Spleen (tissue), 11 donors: ENCODE measurements at regions not wholly inside any gene's neighbourhood (a gene's known extent, or its start where the extent isn't known, plus 50 kb on each side); places are given as distances from the start of the nearest gene placed in this dataset.

Experiments
- DNase-seq: peaks from one replicate; pipeline ENCODE4 v3.0.0-alpha.2; 2020
- H3K27ac ChIP-seq, 8 donors: fragments of 200-600 bp; sonication (generic) in 7 of 8; 1 replicate in 4 of 8; 2 replicates in 4 of 8; pipeline versions ENCODE4 v1.5.0 to v1.8.0; 2016 to 2021; ENCODE audit warnings: inconsistent platforms in 4 of 8, mild to moderate bottlenecking in 4 of 8, moderate library complexity in 1 of 8
- H3K27me3 ChIP-seq, 7 donors: fragments of 200-600 bp; sonication (generic) in 6 of 7; replicated peaks in 1 of 7; 1 replicate in 4 of 7; 2 replicates in 3 of 7; pipeline versions ENCODE4 v1.5.0 to v1.8.0; 2016 to 2021; ENCODE audit warnings: inconsistent platforms in 3 of 7, mild to moderate bottlenecking in 1 of 7
- H3K36me3 ChIP-seq, 6 donors: fragments of 200-600 bp; sonication (generic) in 5 of 6; 1 replicate in 4 of 6; 2 replicates in 2 of 6; pipeline versions ENCODE4 v1.5.0 to v1.8.0; 2016 to 2021; ENCODE audit warnings: inconsistent platforms in 2 of 6
- H3K4me1 ChIP-seq, 6 donors: fragments of 200-600 bp; sonication (generic) in 5 of 6; 1 replicate in 3 of 6; 2 replicates in 3 of 6; pipeline versions ENCODE4 v1.5.0 to v1.8.0; 2016 to 2021; ENCODE audit warnings: inconsistent platforms in 3 of 6
- H3K4me3 ChIP-seq, 8 donors: fragments of 200-600 bp; sonication (generic) in 7 of 8; 1 replicate in 4 of 8; 2 replicates in 4 of 8; pipeline versions ENCODE4 v1.5.0 to v1.8.0; 2016 to 2021; ENCODE audit warnings: inconsistent platforms in 4 of 8, mild to moderate bottlenecking in 4 of 8, moderate library complexity in 2 of 8
- H3K9me3 ChIP-seq, 8 donors: fragments of 200-600 bp; sonication (generic) in 7 of 8; 1 replicate in 4 of 8; 2 replicates in 4 of 8; pipeline versions ENCODE4 v1.5.0 to v1.8.0; 2016 to 2021; ENCODE audit warnings: inconsistent platforms in 4 of 8
- POLR2A ChIP-seq, 3 donors: fragments of 450-650 bp; IDR thresholded peaks; one replicate each; pipeline ENCODE4 v1.5.1; 2017; ENCODE audit warnings: antibody characterized with exemption in 3 of 3, mild to moderate bottlenecking in 1 of 3
- POLR2AphosphoS5 ChIP-seq, 3 donors: sonication (generic); formaldehyde crosslinking; IDR thresholded peaks; one replicate each; pipeline ENCODE4 v1.5.1; 2017; ENCODE audit warnings: antibody characterized with exemption in 3 of 3
- WGBS, 5 donors: extraction: QIAGEN DNeasy Blood & Tissue Kit in 3 of 5; methylation state at CpG; one replicate each; pipeline versions ENCODE4 v1.1.5 to v1.1.7; 2013 to 2018; 5-methylcytosine and 5-hydroxymethylcytosine counted together
- intact Hi-C: fragments of 100-400 bp; cut with DNase I; formaldehyde crosslinking; loops from one replicate; pipeline ENCODE4 v1.15.0; 2023; ENCODE audit warnings: low total_unique reads
- TF ChIP-seq, protein P1 (sequence below), 11 experiments: fragments of 200-600 bp in 7 of 11; fragments of 450-650 bp in 4 of 11; sonication (generic) in 4 of 11; IDR thresholded peaks in 8 of 11; conservative IDR thresholded peaks in 3 of 11; 1 replicate in 7 of 11; 2 replicates in 4 of 11; pipeline versions ENCODE4 v1.4.0 to v1.8.0; 2016 to 2021; ENCODE audit warnings: antibody characterized with exemption in 11 of 11, inconsistent platforms in 4 of 11, mild to moderate bottlenecking in 1 of 11
- donor health status: healthy with polysubstance abuse.
- donor health status: DM: no; HTN: no; CAD: no; lungs with moderate emphysema.
- donor health status: DM: no; HTN: no; CAD: no.
- donor health status: Bipolar disorder and iron deficiency.
- donor health status: healthy.
- donor health status: DM: no; HTN: no; CAD: no.
- donor health status: DM: yes; HTN: yes; CAD: no.

DNA sequence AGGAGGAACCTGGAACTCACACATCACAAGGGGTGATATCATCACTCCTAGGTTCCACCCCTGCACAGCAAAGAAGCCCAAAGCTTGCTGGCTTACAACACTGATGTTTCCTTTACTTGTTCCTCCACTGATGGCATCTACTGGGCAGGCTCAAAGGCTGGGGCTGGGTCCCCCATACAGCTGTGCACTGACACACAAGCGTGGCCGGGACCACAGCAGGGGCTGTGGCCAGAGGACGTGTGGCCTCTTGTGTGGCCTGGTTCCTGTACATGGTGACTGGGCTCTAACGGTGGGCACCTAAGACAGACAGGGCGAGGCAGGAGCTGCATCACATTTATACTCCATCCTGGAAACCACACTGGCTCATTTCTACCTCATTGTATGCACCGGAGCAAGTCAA, 264.4 kb upstream of the FOXF1 start:
- DNase-seq = no peak
- H3K36me3 ChIP-seq = no peaks in the 10 kb centered on the region
- no peak overlapping the region for H3K4me3 ChIP-seq
- TF ChIP-seq, protein P1, sequence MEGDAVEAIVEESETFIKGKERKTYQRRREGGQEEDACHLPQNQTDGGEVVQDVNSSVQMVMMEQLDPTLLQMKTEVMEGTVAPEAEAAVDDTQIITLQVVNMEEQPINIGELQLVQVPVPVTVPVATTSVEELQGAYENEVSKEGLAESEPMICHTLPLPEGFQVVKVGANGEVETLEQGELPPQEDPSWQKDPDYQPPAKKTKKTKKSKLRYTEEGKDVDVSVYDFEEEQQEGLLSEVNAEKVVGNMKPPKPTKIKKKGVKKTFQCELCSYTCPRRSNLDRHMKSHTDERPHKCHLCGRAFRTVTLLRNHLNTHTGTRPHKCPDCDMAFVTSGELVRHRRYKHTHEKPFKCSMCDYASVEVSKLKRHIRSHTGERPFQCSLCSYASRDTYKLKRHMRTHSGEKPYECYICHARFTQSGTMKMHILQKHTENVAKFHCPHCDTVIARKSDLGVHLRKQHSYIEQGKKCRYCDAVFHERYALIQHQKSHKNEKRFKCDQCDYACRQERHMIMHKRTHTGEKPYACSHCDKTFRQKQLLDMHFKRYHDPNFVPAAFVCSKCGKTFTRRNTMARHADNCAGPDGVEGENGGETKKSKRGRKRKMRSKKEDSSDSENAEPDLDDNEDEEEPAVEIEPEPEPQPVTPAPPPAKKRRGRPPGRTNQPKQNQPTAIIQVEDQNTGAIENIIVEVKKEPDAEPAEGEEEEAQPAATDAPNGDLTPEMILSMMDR (IDR thresholded peaks at IDR 0.05 in 8 of 11, conservative IDR thresholded peaks at IDR 0.05 in 3 of 11) = no peak
- TF ChIP-seq POLR2A (IDR thresholded peaks at IDR 0.05) (no peak), POLR2AphosphoS5 (IDR thresholded peaks at IDR 0.05) (no peak)
- intact Hi-C loops = no loop called here
- peaks cover 0 to 49% (median 8%) of the 10 kb centered on the region in 7 donors for H3K27me3 ChIP-seq
- 82 to 92% (median 85%) methylated on average over 2 to 6 of the region's 6 CpGs for WGBS, 5 donors
- no peak overlapping the region for H3K27ac ChIP-seq
- H3K9me3 ChIP-seq = no peaks in the 10 kb centered on the region
- H3K4me1 ChIP-seq = no peaks in the 10 kb centered on the region

DNA sequence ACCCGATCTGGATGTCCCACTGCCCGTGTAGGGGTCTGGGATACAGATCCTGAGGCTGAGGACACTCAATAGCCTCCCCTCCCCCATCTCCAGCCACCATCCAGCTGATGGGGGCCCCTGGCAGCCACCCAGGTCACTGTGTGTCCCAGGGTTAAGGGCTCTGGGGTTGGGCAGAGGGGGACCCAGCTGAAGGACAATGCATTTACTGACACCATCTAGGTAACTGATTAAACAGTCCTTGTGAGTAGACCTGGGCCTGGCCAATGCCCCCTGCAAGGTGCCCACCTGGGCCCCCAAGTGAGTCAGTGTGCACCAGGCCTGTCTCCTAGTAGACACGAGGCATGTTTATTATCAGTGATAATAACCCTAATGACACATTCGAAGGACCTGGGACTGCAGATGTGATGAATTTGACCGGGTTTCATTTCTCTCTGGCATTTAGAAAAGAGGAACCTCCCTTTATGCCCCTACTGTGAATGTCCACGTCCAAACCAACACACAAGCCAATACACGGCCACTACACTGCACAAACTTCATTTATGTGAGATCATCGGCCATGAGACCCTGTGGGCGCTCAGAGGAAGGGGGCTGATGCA, 261.9 kb upstream of the FOXF1 start:
- H3K9me3 ChIP-seq = no peaks in the 10 kb centered on the region

DNA sequence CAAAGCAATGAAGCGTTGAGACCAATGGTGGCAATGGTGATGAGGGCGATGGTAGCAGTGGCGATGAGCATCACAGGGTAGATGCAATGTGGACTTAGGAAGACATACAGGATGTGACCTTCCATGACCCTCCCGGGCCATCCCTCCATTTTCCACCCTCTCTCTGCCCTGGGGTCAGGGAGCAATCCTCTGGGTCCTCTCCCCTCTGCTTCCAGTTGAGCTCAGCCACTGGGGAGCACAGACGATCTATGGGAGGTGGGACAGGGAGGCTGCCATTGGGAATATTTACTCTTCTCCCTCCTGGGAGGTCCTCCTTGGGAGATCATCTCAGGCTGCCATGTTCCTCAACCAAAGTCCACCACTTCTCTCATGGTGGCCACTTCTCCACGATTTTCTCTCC, 260.7 kb upstream of the FOXF1 start:
- H3K4me3 ChIP-seq = no peak overlapping the region
- TF ChIP-seq POLR2A (IDR thresholded peaks at IDR 0.05) (no peak), POLR2AphosphoS5 (IDR thresholded peaks at IDR 0.05) (no peak)
- TF ChIP-seq, protein P1 (IDR thresholded peaks at IDR 0.05 in 8 of 11, conservative IDR thresholded peaks at IDR 0.05 in 3 of 11) = no peak
- H3K4me1 ChIP-seq = no peaks in the 10 kb centered on the region
- no peak overlapping the region for H3K27ac ChIP-seq
- H3K9me3 ChIP-seq = peaks cover 0 to 2% (median under 1%) of the 10 kb centered on the region in 8 donors
- DNase-seq = no peak
- WGBS, 5 donors = 80 to 85% (median 82%) methylated on average over 6 of the region's 6 CpGs
- H3K36me3 ChIP-seq = no peaks in the 10 kb centered on the region
- intact Hi-C loops = no loop called here
- peaks cover 0 to 19% (median 0%) of the 10 kb centered on the region in 7 donors for H3K27me3 ChIP-seq

More for the DNA sequence above, 261.9 kb upstream of the FOXF1 start:
- no peaks in the 10 kb centered on the region for H3K4me1 ChIP-seq
- TF ChIP-seq POLR2AphosphoS5 (IDR thresholded peaks at IDR 0.05) = no peak
- no peak for TF ChIP-seq POLR2A (IDR thresholded peaks at IDR 0.05)
- TF ChIP-seq, protein P1 (IDR thresholded peaks at IDR 0.05 in 8 of 11, conservative IDR thresholded peaks at IDR 0.05 in 3 of 11) = no peak
- no peak overlapping the region for H3K4me3 ChIP-seq
- H3K27me3 ChIP-seq = peaks cover 0 to 31% (median 0%) of the 10 kb centered on the region in 7 donors
- intact Hi-C loops = no loop called here
- DNase-seq = no peak
- no peaks in the 10 kb centered on the region for H3K36me3 ChIP-seq
- H3K27ac ChIP-seq = no peak overlapping the region
- WGBS, 5 donors = 63 to 81% (median 73%) methylated on average over 7 to 9 of the region's 9 CpGs

DNA sequence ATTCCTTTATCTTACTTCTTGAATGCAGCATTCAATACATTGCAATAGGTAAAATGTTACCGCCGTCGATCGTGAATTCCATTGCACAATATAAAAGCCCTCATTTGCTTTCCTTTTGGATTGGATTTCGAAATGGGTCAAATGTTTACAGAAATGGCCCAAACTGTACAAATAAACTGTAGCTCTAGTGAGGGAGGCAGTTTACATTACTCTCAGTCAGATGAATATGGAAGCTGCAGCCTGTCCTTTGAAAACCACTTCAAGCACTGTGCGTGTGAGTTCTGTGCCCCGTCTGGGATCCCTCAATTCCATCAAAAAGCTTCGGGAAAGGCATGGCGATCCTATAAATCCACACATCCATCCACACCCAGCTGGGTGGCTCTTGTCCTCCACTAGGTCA, 258.6 kb upstream of the FOXF1 start:
- Histone ChIP-seq H3K36me3 (no peaks in the 10 kb centered on the region), H3K27ac (no peak overlapping the region), H3K4me1 (no peaks in the 10 kb centered on the region), H3K9me3 (peaks cover 0 to 22% (median 18%) of the 10 kb centered on the region in 8 donors), H3K27me3 (peaks cover 0 to 14% (median 0%) of the 10 kb centered on the region in 7 donors), H3K4me3 (no peak overlapping the region)
- WGBS, 5 donors = 80 to 90% (median 88%) methylated on average over 9 of the region's 9 CpGs
- intact Hi-C loops = no loop called here
- TF ChIP-seq POLR2A (IDR thresholded peaks at IDR 0.05) (no peak), POLR2AphosphoS5 (IDR thresholded peaks at IDR 0.05) (no peak)
- TF ChIP-seq, protein P1 (IDR thresholded peaks at IDR 0.05 in 8 of 11, conservative IDR thresholded peaks at IDR 0.05 in 3 of 11) = no peak
- no peak for DNase-seq
